OCI-LY3 (cell line): ENCODE measurements at regions not wholly inside any gene's neighbourhood (a gene's known extent, or its start where the extent isn't known, plus 50 kb on each side); places are given as distances from the start of the nearest gene placed in this dataset.

Experiments
- H2AFZ ChIP-seq: fragments of 200-600, 300-600 bp; shearing (Covaris generic); 2 replicates; pipeline ENCODE4 v1.6.0; 2014; ENCODE audit warnings: antibody characterized with exemption, low read depth, low read length
- H3K27ac ChIP-seq: fragments of 200-600, 300-600 bp; sonication (generic); 2 replicates; pipeline ENCODE4 v1.5.1; 2014; ENCODE audit warnings: mild to moderate bottlenecking, low read length, moderate library complexity, mixed read lengths
- H3K27me3 ChIP-seq: fragments of 200-600, 300-600 bp; sonication (generic); 2 replicates; pipeline ENCODE4 v1.6.1; 2014; ENCODE audit warnings: low read depth, low read length, mixed read lengths
- H3K36me3 ChIP-seq: fragments of 200-600, 300-600 bp; sonication (generic); replicated peaks from 2 replicates; pipeline ENCODE3; 2014; ENCODE audit warnings: low read depth, low read length, mixed read lengths
- H3K4me1 ChIP-seq: fragments of 300-600, 200-600 bp; sonication (generic); 2 replicates; pipeline ENCODE4 v1.6.1; 2014; ENCODE audit warnings: low read length, mixed read lengths
- H3K4me2 ChIP-seq: fragments of 200-600, 300-600 bp; sonication (generic); 2 replicates; pipeline ENCODE4 v1.6.1; 2014; ENCODE audit warnings: low read length, mixed read lengths
- H3K4me3 ChIP-seq: fragments of 300-600, 200-600 bp; sonication (generic); 2 replicates; pipeline ENCODE4 v1.5.1; 2014; ENCODE audit warnings: antibody characterized with exemption, mild to moderate bottlenecking, low read length, moderate library complexity
- H3K79me2 ChIP-seq: fragments of 300-600, 200-600 bp; shearing (Covaris generic); 2 replicates; pipeline ENCODE4 v1.6.1; 2014; ENCODE audit warnings: mild to moderate bottlenecking, low read length, mixed read lengths
- H3K9ac ChIP-seq: fragments of 300-600, 200-600 bp; shearing (Covaris generic); 2 replicates; pipeline ENCODE4 v1.6.0; 2014; ENCODE audit warnings: mild to moderate bottlenecking, low read length, moderate library complexity
- H3K9me3 ChIP-seq: fragments of 200-600, 300-600 bp; shearing (Covaris generic); 2 replicates; pipeline ENCODE4 v1.6.1; 2014; ENCODE audit warnings: low read length, mixed read lengths; ENCODE audit not compliant: insufficient read depth
- H4K20me1 ChIP-seq: fragments of 200-600, 300-600 bp; sonication (generic); 2 replicates; pipeline ENCODE4 v1.6.1; 2016; ENCODE audit warnings: low read length, mixed read lengths; ENCODE audit not compliant: insufficient read depth
- CTCF ChIP-seq: fragments of 200-600, 300-600 bp; sonication (generic); IDR thresholded peaks from 2 replicates; pipeline ENCODE4 v1.5.1; 2014; ENCODE audit warnings: antibody characterized with exemption, low read length, low read depth
- EZH2phosphoT487 ChIP-seq: fragments of 200-600 bp; shearing (Covaris generic); IDR thresholded peaks from 2 replicates; pipeline ENCODE4 v1.6.1; 2018; ENCODE audit warnings: antibody characterized with exemption, mixed run types, low read depth

- Histone ChIP-seq H3K9me3 (no peaks in the 10 kb centered on the region), H3K79me2 (no peaks in the 10 kb centered on the region), H2AFZ (no peak overlapping the region), H3K4me1 (no peaks in the 10 kb centered on the region), H3K27ac (no peak overlapping the region), H3K4me3 (no peak overlapping the region), H3K4me2 (no peak overlapping the region), H3K27me3 (peaks cover 50% of the 10 kb centered on the region), H3K9ac (no peak overlapping the region), H4K20me1 (no peaks in the 10 kb centered on the region), H3K36me3 (no peaks in the 10 kb centered on the region)
- TF ChIP-seq CTCF (no peak), EZH2phosphoT487 (no peak)
Observed at GRCh38 chr14:97757491-97757890, 960.3 kb downstream of the VRK1 start.

GRCh38 chr14:97760050-97760449 lies 962.9 kb downstream of the VRK1 start:
- H3K4me2 ChIP-seq: no peak overlapping the region
- TF ChIP-seq EZH2phosphoT487 (no peak), CTCF (no peak)
- H4K20me1 ChIP-seq: no peaks in the 10 kb centered on the region
- H2AFZ ChIP-seq: no peak overlapping the region
- no peaks in the 10 kb centered on the region for H3K9me3 ChIP-seq
- H3K4me1 ChIP-seq: no peaks in the 10 kb centered on the region
- no peaks in the 10 kb centered on the region for H3K79me2 ChIP-seq
- H3K27ac ChIP-seq: no peak overlapping the region
- no peak overlapping the region for H3K4me3 ChIP-seq
- no peak overlapping the region for H3K9ac ChIP-seq
- H3K36me3 ChIP-seq: no peaks in the 10 kb centered on the region
- H3K27me3 ChIP-seq: peaks cover 61% of the 10 kb centered on the region

GRCh38 chr14:97762386-97762785 lies 965.2 kb downstream of the VRK1 start:
- Histone ChIP-seq H3K27me3 (peaks cover 50% of the 10 kb centered on the region), H3K4me1 (no peaks in the 10 kb centered on the region), H3K79me2 (no peaks in the 10 kb centered on the region), H3K36me3 (no peaks in the 10 kb centered on the region), H3K4me2 (no peak overlapping the region), H3K4me3 (no peak overlapping the region), H3K9ac (no peak overlapping the region), H4K20me1 (no peaks in the 10 kb centered on the region), H3K9me3 (no peaks in the 10 kb centered on the region), H3K27ac (no peak overlapping the region), H2AFZ (no peak overlapping the region)
- no peak for TF ChIP-seq CTCF
- no peak for TF ChIP-seq EZH2phosphoT487

- H3K27me3 ChIP-seq: no peaks in the 10 kb centered on the region; the same call in 1 of the 2 replicates
- H4K20me1 ChIP-seq: no peaks in the 10 kb centered on the region
- no peak overlapping the region for H3K4me3 ChIP-seq
- no peaks in the 10 kb centered on the region for H3K36me3 ChIP-seq
- H3K4me2 ChIP-seq: no peak overlapping the region
- H3K79me2 ChIP-seq: no peaks in the 10 kb centered on the region
- no peak overlapping the region for H3K27ac ChIP-seq
- TF ChIP-seq EZH2phosphoT487 (no peak), CTCF (no peak)
- H3K9me3 ChIP-seq: no peaks in the 10 kb centered on the region
- H2AFZ ChIP-seq: no peak overlapping the region
- H3K9ac ChIP-seq: no peak overlapping the region
- H3K4me1 ChIP-seq: no peaks in the 10 kb centered on the region
Observed at GRCh38 chr14:97771340-97772045, 974.3 kb downstream of the VRK1 start.
